Spleen (tissue), 11 donors: ENCODE measurements at regions not wholly inside any gene's neighbourhood (a gene's known extent, or its start where the extent isn't known, plus 50 kb on each side); places are given as distances from the start of the nearest gene placed in this dataset.

ENCODE experiments used
- DNase-seq: peaks from one replicate; pipeline ENCODE4 v3.0.0-alpha.2; 2020
- H3K27ac ChIP-seq, 8 donors: fragments of 200-600 bp; sonication (generic) in 7 of 8; 1 replicate in 4 of 8; 2 replicates in 4 of 8; pipeline versions ENCODE4 v1.5.0 to v1.8.0; 2016 to 2021; ENCODE audit warnings: inconsistent platforms in 4 of 8, mild to moderate bottlenecking in 4 of 8, moderate library complexity in 1 of 8
- H3K27me3 ChIP-seq, 7 donors: fragments of 200-600 bp; sonication (generic) in 6 of 7; replicated peaks in 1 of 7; 1 replicate in 4 of 7; 2 replicates in 3 of 7; pipeline versions ENCODE4 v1.5.0 to v1.8.0; 2016 to 2021; ENCODE audit warnings: inconsistent platforms in 3 of 7, mild to moderate bottlenecking in 1 of 7
- H3K36me3 ChIP-seq, 6 donors: fragments of 200-600 bp; sonication (generic) in 5 of 6; 1 replicate in 4 of 6; 2 replicates in 2 of 6; pipeline versions ENCODE4 v1.5.0 to v1.8.0; 2016 to 2021; ENCODE audit warnings: inconsistent platforms in 2 of 6
- H3K4me1 ChIP-seq, 6 donors: fragments of 200-600 bp; sonication (generic) in 5 of 6; 1 replicate in 3 of 6; 2 replicates in 3 of 6; pipeline versions ENCODE4 v1.5.0 to v1.8.0; 2016 to 2021; ENCODE audit warnings: inconsistent platforms in 3 of 6
- H3K4me3 ChIP-seq, 8 donors: fragments of 200-600 bp; sonication (generic) in 7 of 8; 1 replicate in 4 of 8; 2 replicates in 4 of 8; pipeline versions ENCODE4 v1.5.0 to v1.8.0; 2016 to 2021; ENCODE audit warnings: inconsistent platforms in 4 of 8, mild to moderate bottlenecking in 4 of 8, moderate library complexity in 2 of 8
- H3K9me3 ChIP-seq, 8 donors: fragments of 200-600 bp; sonication (generic) in 7 of 8; 1 replicate in 4 of 8; 2 replicates in 4 of 8; pipeline versions ENCODE4 v1.5.0 to v1.8.0; 2016 to 2021; ENCODE audit warnings: inconsistent platforms in 4 of 8
- POLR2A ChIP-seq, 3 donors: fragments of 450-650 bp; IDR thresholded peaks; one replicate each; pipeline ENCODE4 v1.5.1; 2017; ENCODE audit warnings: antibody characterized with exemption in 3 of 3, mild to moderate bottlenecking in 1 of 3
- POLR2AphosphoS5 ChIP-seq, 3 donors: sonication (generic); formaldehyde crosslinking; IDR thresholded peaks; one replicate each; pipeline ENCODE4 v1.5.1; 2017; ENCODE audit warnings: antibody characterized with exemption in 3 of 3
- WGBS, 5 donors: extraction: QIAGEN DNeasy Blood & Tissue Kit in 3 of 5; methylation state at CpG; one replicate each; pipeline versions ENCODE4 v1.1.5 to v1.1.7; 2013 to 2018; 5-methylcytosine and 5-hydroxymethylcytosine counted together
- intact Hi-C: fragments of 100-400 bp; cut with DNase I; formaldehyde crosslinking; loops from one replicate; pipeline ENCODE4 v1.15.0; 2023; ENCODE audit warnings: low total_unique reads
- TF ChIP-seq, protein P1 (sequence below), 11 experiments: fragments of 200-600 bp in 7 of 11; fragments of 450-650 bp in 4 of 11; sonication (generic) in 4 of 11; IDR thresholded peaks in 8 of 11; conservative IDR thresholded peaks in 3 of 11; 1 replicate in 7 of 11; 2 replicates in 4 of 11; pipeline versions ENCODE4 v1.4.0 to v1.8.0; 2016 to 2021; ENCODE audit warnings: antibody characterized with exemption in 11 of 11, inconsistent platforms in 4 of 11, mild to moderate bottlenecking in 1 of 11
- donor health status: healthy with polysubstance abuse.
- donor health status: DM: no; HTN: no; CAD: no; lungs with moderate emphysema.
- donor health status: DM: no; HTN: no; CAD: no.
- donor health status: Bipolar disorder and iron deficiency.
- donor health status: healthy.
- donor health status: DM: no; HTN: no; CAD: no.
- donor health status: DM: yes; HTN: yes; CAD: no.

- Histone ChIP-seq H3K27me3 (no peaks in the 10 kb centered on the region), H3K9me3 (peaks cover 0 to 5% (median 0%) of the 10 kb centered on the region in 8 donors), H3K4me3 (no peak overlapping the region), H3K36me3 (no peaks in the 10 kb centered on the region), H3K27ac (no peak overlapping the region), H3K4me1 (peaks cover 0 to 9% (median 1%) of the 10 kb centered on the region in 6 donors)
- intact Hi-C loops: no loop called here
- DNase-seq: no peak
- 0 to 76% (median 55%) methylated on average over 1 of the region's 1 CpG for WGBS, 5 donors
- TF ChIP-seq POLR2AphosphoS5 (IDR thresholded peaks at IDR 0.05): no peak
- no peak for TF ChIP-seq POLR2A (IDR thresholded peaks at IDR 0.05)
- TF ChIP-seq, protein P1, sequence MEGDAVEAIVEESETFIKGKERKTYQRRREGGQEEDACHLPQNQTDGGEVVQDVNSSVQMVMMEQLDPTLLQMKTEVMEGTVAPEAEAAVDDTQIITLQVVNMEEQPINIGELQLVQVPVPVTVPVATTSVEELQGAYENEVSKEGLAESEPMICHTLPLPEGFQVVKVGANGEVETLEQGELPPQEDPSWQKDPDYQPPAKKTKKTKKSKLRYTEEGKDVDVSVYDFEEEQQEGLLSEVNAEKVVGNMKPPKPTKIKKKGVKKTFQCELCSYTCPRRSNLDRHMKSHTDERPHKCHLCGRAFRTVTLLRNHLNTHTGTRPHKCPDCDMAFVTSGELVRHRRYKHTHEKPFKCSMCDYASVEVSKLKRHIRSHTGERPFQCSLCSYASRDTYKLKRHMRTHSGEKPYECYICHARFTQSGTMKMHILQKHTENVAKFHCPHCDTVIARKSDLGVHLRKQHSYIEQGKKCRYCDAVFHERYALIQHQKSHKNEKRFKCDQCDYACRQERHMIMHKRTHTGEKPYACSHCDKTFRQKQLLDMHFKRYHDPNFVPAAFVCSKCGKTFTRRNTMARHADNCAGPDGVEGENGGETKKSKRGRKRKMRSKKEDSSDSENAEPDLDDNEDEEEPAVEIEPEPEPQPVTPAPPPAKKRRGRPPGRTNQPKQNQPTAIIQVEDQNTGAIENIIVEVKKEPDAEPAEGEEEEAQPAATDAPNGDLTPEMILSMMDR (IDR thresholded peaks at IDR 0.05 in 8 of 11, conservative IDR thresholded peaks at IDR 0.05 in 3 of 11): no peak
Observed at GRCh38 chr10:89942217-89942616, 240.8 kb downstream of the KIF20B start.

GRCh38 chr10:89944138-89944537 is 242.7 kb downstream of the KIF20B start:
- Histone ChIP-seq H3K27ac (no peak overlapping the region), H3K9me3 (peaks cover 0 to 12% (median 0%) of the 10 kb centered on the region in 8 donors), H3K27me3 (no peaks in the 10 kb centered on the region), H3K4me1 (peaks cover 0 to 9% (median 1%) of the 10 kb centered on the region in 6 donors), H3K4me3 (no peak overlapping the region), H3K36me3 (no peaks in the 10 kb centered on the region)
- TF ChIP-seq POLR2AphosphoS5 (IDR thresholded peaks at IDR 0.05): no peak
- TF ChIP-seq, protein P1 (IDR thresholded peaks at IDR 0.05 in 8 of 11, conservative IDR thresholded peaks at IDR 0.05 in 3 of 11): no peak
- no peak for TF ChIP-seq POLR2A (IDR thresholded peaks at IDR 0.05)
- no peak for DNase-seq
- 65 to 88% (median 66%) methylated on average over 1 of the region's 1 CpG for WGBS, 5 donors
- intact Hi-C loops: no loop called here

GRCh38 chr10:89946106-89946505 is 244.7 kb downstream of the KIF20B start:
- no peaks in the 10 kb centered on the region for H3K36me3 ChIP-seq
- 66 to 80% (median 78%) methylated on average over 3 of the region's 3 CpGs for WGBS, 5 donors
- H3K9me3 ChIP-seq: peaks cover 0 to 12% (median 0%) of the 10 kb centered on the region in 8 donors
- intact Hi-C loops: no loop called here
- peaks cover 0 to 9% (median 1%) of the 10 kb centered on the region in 6 donors for H3K4me1 ChIP-seq
- no peak overlapping the region for H3K4me3 ChIP-seq
- H3K27ac ChIP-seq: no peak overlapping the region
- TF ChIP-seq POLR2AphosphoS5 (IDR thresholded peaks at IDR 0.05) (no peak), POLR2A (IDR thresholded peaks at IDR 0.05) (no peak)
- TF ChIP-seq, protein P1 (IDR thresholded peaks at IDR 0.05 in 8 of 11, conservative IDR thresholded peaks at IDR 0.05 in 3 of 11): no peak
- DNase-seq: no peak
- H3K27me3 ChIP-seq: no peaks in the 10 kb centered on the region

DNA sequence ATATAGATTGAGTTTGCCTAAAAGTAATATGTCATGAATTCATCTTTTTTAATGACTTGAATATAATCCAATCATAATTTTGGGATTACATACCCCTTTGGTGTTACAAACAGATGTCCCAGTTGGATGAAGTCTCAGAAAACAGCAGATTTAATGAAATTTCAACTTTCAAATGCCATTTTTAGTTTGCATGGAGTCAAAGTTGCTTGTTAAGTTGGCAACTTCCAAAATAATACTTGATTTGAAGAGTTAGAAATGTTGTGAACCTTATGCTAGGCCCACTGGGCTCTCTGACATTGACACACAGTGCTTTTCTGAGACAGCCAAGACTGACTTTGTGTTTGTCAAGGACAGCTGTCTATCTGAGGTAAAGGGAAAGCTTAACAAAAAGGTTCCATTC is 248.1 kb downstream of the KIF20B start:
- TF ChIP-seq, protein P1 (IDR thresholded peaks at IDR 0.05 in 8 of 11, conservative IDR thresholded peaks at IDR 0.05 in 3 of 11): no peak
- TF ChIP-seq POLR2AphosphoS5 (IDR thresholded peaks at IDR 0.05): no peak
- no peak for TF ChIP-seq POLR2A (IDR thresholded peaks at IDR 0.05)
- intact Hi-C loops: no loop called here
- no peaks in the 10 kb centered on the region for H3K27me3 ChIP-seq
- H3K9me3 ChIP-seq: peaks cover 0 to 16% (median 0%) of the 10 kb centered on the region in 8 donors
- H3K36me3 ChIP-seq: no peaks in the 10 kb centered on the region
- H3K27ac ChIP-seq: no peak overlapping the region
- no peak for DNase-seq
- H3K4me3 ChIP-seq: no peak overlapping the region
- H3K4me1 ChIP-seq: peaks cover 0 to 9% (median 1%) of the 10 kb centered on the region in 6 donors
